Ovary (tissue), 3 donors: ENCODE measurements at regions not wholly inside any gene's neighbourhood (a gene's known extent, or its start where the extent isn't known, plus 50 kb on each side); places are given as distances from the start of the nearest gene placed in this dataset.

ENCODE experiments used
- CTCF ChIP-seq, 3 donors: fragments of 450-650 bp in 2 of 3; fragments of 200-600 bp in 1 of 3; IDR thresholded peaks; one replicate each; pipeline versions ENCODE4 v1.5.1 to v1.8.0; 2016 to 2022; ENCODE audit warnings: antibody characterized with exemption in 3 of 3, mild to moderate bottlenecking in 1 of 3
- POLR2A ChIP-seq: fragments of 450-650 bp; IDR thresholded peaks from one replicate; pipeline ENCODE4 v1.6.1; 2017; ENCODE audit warnings: antibody characterized with exemption, mild to moderate bottlenecking, moderate library complexity
- donor health status: DM: no; HTN: no; CAD: no.

DNA sequence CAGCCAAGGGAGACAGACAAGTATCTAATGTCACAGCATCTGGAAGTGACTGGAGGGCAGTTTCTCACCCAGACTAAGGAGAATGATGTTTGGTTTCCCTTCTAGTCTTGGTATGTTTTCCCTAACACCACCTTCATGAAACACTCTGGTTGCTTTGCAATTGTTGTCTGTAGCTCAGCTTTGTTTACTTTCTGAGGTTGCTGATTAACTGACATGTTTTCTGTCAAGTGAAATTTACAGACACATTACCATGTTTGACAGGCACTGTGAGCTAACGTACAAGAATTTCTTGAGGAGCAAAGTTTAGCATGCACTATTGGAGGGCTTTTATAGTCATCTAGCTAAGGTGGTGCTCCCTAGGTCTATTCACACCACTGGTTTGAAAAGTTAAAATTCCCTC lies 131.6 kb upstream of the NECTIN3 start:
- TF ChIP-seq CTCF (IDR thresholded peaks at IDR 0.05) (no peak), POLR2A (no peak)
